HL-60 (cell line): ENCODE measurements at regions not wholly inside any gene's neighbourhood (a gene's known extent, or its start where the extent isn't known, plus 50 kb on each side); places are given as distances from the start of the nearest gene placed in this dataset.

ENCODE experiments used
- DNase-seq, 2 experiments: peaks; one replicate each; pipeline ENCODE4 v3.0.0-alpha.2; 2010 to 2020; ENCODE audit warnings: low read depth in 1 of 2, low spot score in 1 of 2
- H3K27ac ChIP-seq: fragments of 250-450 bp; sonication (Bioruptor Pico); replicated peaks from 2 replicates; pipeline ENCODE4 v1.5.1; 2020; ENCODE audit warnings: mild to moderate bottlenecking, moderate library complexity
- H3K27me3 ChIP-seq: fragments of 250-450 bp; sonication (Bioruptor Pico); 2 replicates; pipeline ENCODE4 v1.5.1; 2021; ENCODE audit warnings: mild to moderate bottlenecking, moderate library complexity; ENCODE audit not compliant: insufficient read depth, poor library complexity, severe bottlenecking
- H3K4me3 ChIP-seq: replicated peaks from 2 replicates; pipeline ENCODE4 v1.5.1; 2011; ENCODE audit warnings: mild to moderate bottlenecking, control low read depth, low read length; ENCODE audit not compliant: insufficient read depth
- CTCF ChIP-seq: IDR thresholded peaks from one replicate; pipeline ENCODE4 v1.5.1; 2011; ENCODE audit warnings: low read length, control low read depth, inconsistent platforms; ENCODE audit not compliant: insufficient read depth
- GABPA ChIP-seq: IDR thresholded peaks from 2 replicates; pipeline ENCODE4 v1.6.1; 2012; ENCODE audit warnings: low read depth
- POLR2AphosphoS5 ChIP-seq: IDR thresholded peaks from 2 replicates; pipeline ENCODE4 v1.6.1; 2012; ENCODE audit warnings: low read depth
- REST ChIP-seq: IDR thresholded peaks from 2 replicates; pipeline ENCODE4 v1.6.1; 2012; ENCODE audit warnings: low read depth; ENCODE audit not compliant: insufficient replicate concordance
- SPI1 ChIP-seq: IDR thresholded peaks from 2 replicates; pipeline ENCODE4 v1.6.1; 2012; ENCODE audit warnings: low read depth, mild to moderate bottlenecking, borderline replicate concordance

- no peak overlapping the region for H3K4me3 ChIP-seq
- DNase-seq, result no peak
- TF ChIP-seq GABPA (no peak), SPI1 (no peak), REST (no peak), POLR2AphosphoS5 (no peak), CTCF (no peak)
- H3K27ac ChIP-seq, result no peak overlapping the region
- no peaks in the 10 kb centered on the region for H3K27me3 ChIP-seq
Observed at GRCh38 chr1:82565546-82565945, 764.8 kb downstream of the ADGRL2 start.

- Histone ChIP-seq H3K4me3 (no peak overlapping the region), H3K27me3 (no peaks in the 10 kb centered on the region), H3K27ac (no peak overlapping the region)
- TF ChIP-seq SPI1, result no peak
- TF ChIP-seq REST, result no peak
- TF ChIP-seq CTCF, result no peak
- no peak for TF ChIP-seq GABPA
- DNase-seq, result no peak
Observed at GRCh38 chr1:82565146-82565545, 764.4 kb downstream of the ADGRL2 start.

- no peak for DNase-seq
- no peak overlapping the region for H3K27ac ChIP-seq
- H3K4me3 ChIP-seq, result no peak overlapping the region
- TF ChIP-seq REST, result no peak
- no peak for TF ChIP-seq CTCF
- H3K27me3 ChIP-seq, result no peaks in the 10 kb centered on the region
Observed at GRCh38 chr1:82564333-82564732, 763.6 kb downstream of the ADGRL2 start.
